Stimulated activated effector memory CD8-positive, alpha-beta T cell treated with anti-CD3 and anti-CD28 coated beads, Interleukin-12 subunit alpha, Interleukin-12 subunit beta, amount 100 ng/mL, for 72 hours (primary cell): ENCODE measurements at regions not wholly inside any gene's neighbourhood (a gene's known extent, or its start where the extent isn't known, plus 50 kb on each side); places are given as distances from the start of the nearest gene placed in this dataset.

Source experiments
- ATAC-seq: fragments of 150-1000 bp; cut with Tn5 transposase; 2 replicates; pipeline ENCODE4 v1.10.0; 2021
- DNase-seq, 2 donors: peaks; one replicate each; pipeline ENCODE4 v3.0.0; 2021 to 2022; ENCODE audit warnings: low spot score in 2 of 2
- H3K27ac Mint-ChIP-seq: one replicate; pipeline ENCODE4 v1.8.0; 2022; ENCODE audit warnings: mild to moderate bottlenecking, mixed read lengths
- H3K36me3 Mint-ChIP-seq: one replicate; pipeline ENCODE4 v1.8.0; 2022; ENCODE audit warnings: mild to moderate bottlenecking, mixed read lengths
- H3K4me1 Mint-ChIP-seq: one replicate; pipeline ENCODE4 v1.8.0; 2022; ENCODE audit warnings: mixed read lengths
- H3K4me3 Mint-ChIP-seq: one replicate; pipeline ENCODE4 v1.8.0; 2022; ENCODE audit warnings: mild to moderate bottlenecking, mixed read lengths
- H3K9me3 Mint-ChIP-seq: one replicate; pipeline ENCODE4 v1.8.0; 2022; ENCODE audit warnings: mixed read lengths

DNA sequence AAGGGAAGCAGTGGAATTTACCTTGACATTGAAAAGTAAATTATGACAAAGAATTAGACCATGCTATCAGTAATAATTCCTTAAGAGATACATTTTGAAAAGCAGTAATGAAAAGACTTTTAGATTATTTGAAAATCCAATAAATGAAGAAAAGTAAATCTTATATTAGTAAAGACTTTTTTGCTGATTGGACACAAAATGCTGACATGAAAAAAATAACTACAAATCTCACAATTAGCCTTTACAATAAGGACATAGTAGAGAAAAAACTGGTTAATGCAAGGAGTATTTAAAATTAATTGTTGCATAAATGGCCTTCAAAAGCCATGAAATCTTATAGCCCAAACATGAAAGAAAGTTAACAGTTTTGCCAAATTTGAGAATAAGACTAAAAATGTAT, 446.1 kb upstream of the FAM241A start:
- H3K27ac Mint-ChIP-seq, result no peak overlapping the region
- ATAC-seq (no peak), DNase-seq (no peak)
- no peaks in the 10 kb centered on the region for H3K36me3 Mint-ChIP-seq
- no peaks in the 10 kb centered on the region for H3K4me1 Mint-ChIP-seq
- H3K4me3 Mint-ChIP-seq, result no peak overlapping the region
- H3K9me3 Mint-ChIP-seq, result peaks cover 6% of the 10 kb centered on the region

DNA sequence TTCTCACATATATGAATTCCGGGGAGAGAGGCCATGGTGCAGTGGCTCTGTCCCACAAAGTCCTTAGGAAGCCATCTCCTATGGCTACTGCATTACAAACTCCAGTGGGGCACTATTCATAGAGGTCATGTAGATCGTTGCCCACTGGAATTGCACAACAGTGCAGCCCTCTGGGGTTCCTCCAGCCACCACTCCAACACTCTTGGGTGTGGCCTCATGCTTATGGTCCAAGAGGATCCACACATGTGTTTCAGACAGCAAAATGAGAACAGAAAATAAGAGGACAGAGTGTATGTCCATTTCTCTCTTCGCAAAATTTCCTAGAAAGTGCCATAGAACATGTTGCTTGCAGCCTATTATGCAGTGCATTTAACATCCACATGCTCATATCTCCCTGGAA, 444.2 kb upstream of the FAM241A start:
- Mint-ChIP-seq H3K9me3 (peaks cover 9% of the 10 kb centered on the region), H3K36me3 (no peaks in the 10 kb centered on the region), H3K4me1 (no peaks in the 10 kb centered on the region), H3K4me3 (no peak overlapping the region), H3K27ac (no peak overlapping the region)
- DNase-seq (no peak), ATAC-seq (no peak)

DNA sequence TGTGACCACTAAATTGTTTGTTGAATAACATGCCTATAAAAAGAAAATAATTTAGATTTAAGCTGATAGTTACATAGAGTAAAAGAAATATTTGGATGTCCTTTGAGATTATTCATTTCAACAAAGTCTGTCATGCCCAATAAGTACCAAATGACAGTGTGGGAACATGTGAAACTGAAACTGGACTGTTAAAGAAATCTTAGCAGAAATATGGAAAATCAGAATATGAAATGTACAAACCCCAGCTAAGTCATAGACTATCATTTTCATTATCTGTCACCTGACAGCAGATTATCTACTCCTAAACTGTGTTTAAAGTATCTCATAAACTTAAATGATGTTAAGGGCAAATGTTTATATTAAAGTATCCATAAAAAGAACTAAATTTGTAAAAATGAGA, 437.8 kb upstream of the FAM241A start:
- Mint-ChIP-seq H3K4me3 (no peak overlapping the region), H3K9me3 (peaks cover 4% of the 10 kb centered on the region), H3K27ac (no peak overlapping the region), H3K36me3 (no peaks in the 10 kb centered on the region), H3K4me1 (no peaks in the 10 kb centered on the region)
- DNase-seq, result no peak
- ATAC-seq, result no peak

DNA sequence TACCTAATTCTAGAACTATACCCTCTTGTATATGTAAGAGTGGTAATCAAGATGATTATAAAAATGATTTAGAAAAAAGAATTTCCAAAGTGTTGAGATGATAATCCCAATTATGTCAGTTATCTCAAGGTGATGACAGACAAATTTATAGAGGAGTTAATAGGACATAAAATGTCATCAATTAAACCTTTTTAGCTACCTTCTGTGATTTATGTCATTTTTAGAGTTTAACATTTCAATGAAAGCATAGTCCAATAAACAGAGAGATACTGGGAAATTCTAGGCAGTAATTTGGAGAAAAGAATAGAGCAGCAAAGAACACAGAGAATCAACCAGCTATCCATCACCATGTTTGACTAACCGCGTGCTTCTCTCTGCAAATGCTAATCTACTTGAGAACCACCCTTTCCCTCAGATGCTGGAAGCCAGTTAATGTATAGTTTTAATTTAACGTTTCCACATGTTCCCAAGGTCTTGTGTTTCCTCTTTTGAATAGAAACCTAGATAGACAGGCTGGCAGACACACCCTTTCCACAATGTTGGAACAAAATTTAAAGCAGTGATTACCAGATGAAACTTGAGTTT, 433.1 kb upstream of the FAM241A start:
- no peak overlapping the region for H3K4me3 Mint-ChIP-seq

DNA sequence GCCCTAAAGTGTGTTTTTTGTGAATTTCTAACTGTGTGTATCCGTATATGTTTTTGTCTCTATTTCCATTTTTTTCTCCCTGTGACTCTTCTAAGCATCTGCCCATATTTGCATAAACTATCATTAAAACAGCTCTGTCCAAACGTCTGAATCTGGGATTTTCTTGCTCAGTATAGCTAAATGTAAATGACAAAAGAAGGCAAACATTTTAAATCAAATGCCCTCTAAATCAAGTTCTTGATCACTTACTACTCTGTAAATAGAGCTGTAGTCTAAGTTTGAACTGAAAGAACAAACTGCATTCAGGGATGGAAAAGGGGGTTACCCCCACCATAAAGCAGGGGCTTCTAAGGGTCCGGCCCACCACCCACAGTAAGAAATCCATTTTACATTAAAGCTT, 432.0 kb upstream of the FAM241A start:
- no peaks in the 10 kb centered on the region for H3K9me3 Mint-ChIP-seq
- H3K27ac Mint-ChIP-seq, result no peak overlapping the region

More for the DNA sequence above, 433.1 kb upstream of the FAM241A start:
- Mint-ChIP-seq H3K4me1 (no peaks in the 10 kb centered on the region), H3K9me3 (no peaks in the 10 kb centered on the region), H3K36me3 (no peaks in the 10 kb centered on the region), H3K27ac (no peak overlapping the region)
- no peak for ATAC-seq
- no peak for DNase-seq

DNA sequence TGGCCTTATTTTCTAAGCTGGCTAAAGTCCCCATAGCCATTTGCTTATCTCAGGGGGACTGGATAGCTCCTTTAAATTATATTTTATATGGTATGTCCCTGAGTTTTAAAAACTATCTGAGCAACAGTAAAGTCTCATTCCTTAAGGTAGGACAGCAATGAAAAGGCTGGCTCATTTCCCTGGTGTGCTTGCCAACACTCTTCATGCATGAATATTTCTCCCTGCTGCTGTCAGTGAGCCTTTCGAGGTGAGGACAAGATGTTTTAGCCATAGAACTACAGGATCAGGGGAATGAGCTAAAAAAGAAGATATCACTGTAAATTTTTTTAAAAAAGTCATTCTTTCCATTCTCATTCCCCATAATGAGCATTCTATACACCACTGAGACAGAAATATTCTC, 427.3 kb upstream of the FAM241A start:
- no peak for ATAC-seq
- H3K36me3 Mint-ChIP-seq, result no peaks in the 10 kb centered on the region
- no peak overlapping the region for H3K4me3 Mint-ChIP-seq

More for the DNA sequence above, 432.0 kb upstream of the FAM241A start:
- no peaks in the 10 kb centered on the region for H3K36me3 Mint-ChIP-seq
- ATAC-seq (no peak), DNase-seq (no peak)
- no peak overlapping the region for H3K4me3 Mint-ChIP-seq
- H3K4me1 Mint-ChIP-seq, result no peaks in the 10 kb centered on the region

DNA sequence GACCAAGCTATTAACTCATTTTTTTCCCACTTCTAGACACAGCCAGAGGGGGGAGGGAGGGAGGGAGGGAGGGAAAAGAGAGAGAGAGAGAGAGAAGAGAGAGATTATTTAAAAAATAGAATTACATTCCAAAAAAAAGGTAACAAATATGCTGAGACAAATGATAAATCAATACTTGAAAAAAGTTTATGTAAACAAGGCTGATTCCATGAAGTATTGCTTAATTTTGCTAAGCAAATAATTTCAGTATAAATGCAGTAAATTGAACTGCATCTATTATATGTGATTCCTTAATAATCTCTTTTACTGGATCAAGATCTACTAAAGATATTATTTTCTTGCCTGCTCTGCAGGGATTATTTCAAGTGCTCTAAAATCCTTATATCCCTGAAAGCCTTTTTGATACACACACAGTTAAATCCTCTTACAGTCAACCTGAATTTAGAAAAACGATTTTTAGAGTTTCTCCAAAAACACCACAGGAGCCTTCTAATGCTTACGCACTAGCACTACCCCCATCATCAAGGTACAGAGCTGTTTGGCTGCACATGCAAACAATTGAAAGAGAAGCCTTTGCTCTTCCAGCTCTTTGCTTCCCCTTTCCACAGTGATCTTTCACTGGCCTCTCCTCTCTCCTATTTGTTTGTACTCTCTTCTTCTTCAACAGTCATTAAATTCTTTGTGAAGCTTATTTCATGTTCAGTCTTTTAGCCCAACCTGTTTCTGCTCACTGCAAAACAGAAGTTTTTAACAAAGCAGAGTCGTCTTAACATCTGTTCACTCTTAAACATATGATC, 426.3 kb upstream of the FAM241A start:
- DNase-seq (no peak), ATAC-seq (no peak)
- no peak overlapping the region for H3K27ac Mint-ChIP-seq
- H3K36me3 Mint-ChIP-seq, result no peaks in the 10 kb centered on the region
- no peaks in the 10 kb centered on the region for H3K4me1 Mint-ChIP-seq
- H3K9me3 Mint-ChIP-seq, result peaks cover 5% of the 10 kb centered on the region
- H3K4me3 Mint-ChIP-seq, result no peak overlapping the region

More for the DNA sequence above, 427.3 kb upstream of the FAM241A start:
- Mint-ChIP-seq H3K27ac (no peak overlapping the region), H3K9me3 (peaks cover 3% of the 10 kb centered on the region), H3K4me1 (no peaks in the 10 kb centered on the region)
- DNase-seq, result no peak

DNA sequence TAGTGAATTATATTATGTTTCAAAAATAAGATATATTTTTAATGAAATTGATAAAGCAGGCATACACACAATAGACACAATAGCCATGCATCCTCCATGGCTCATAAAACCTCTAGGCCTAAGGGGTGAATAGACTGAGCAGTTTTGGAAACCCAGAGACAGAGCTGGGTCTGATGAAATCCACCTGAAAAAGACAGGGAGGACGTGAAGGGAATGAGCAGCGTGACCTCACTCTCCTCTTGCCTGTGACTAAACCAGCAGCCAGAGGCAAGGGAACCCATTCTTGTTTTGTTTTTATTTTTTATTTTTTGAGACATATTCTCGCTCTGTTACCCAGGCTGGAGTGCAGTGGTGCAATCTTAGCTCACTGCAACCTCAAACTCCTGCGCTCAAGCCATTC, 424.4 kb upstream of the FAM241A start:
- H3K27ac Mint-ChIP-seq, result no peak overlapping the region
- H3K9me3 Mint-ChIP-seq, result peaks cover 5% of the 10 kb centered on the region
- H3K4me1 Mint-ChIP-seq, result no peaks in the 10 kb centered on the region
- no peak overlapping the region for H3K4me3 Mint-ChIP-seq
- no peak for ATAC-seq
- H3K36me3 Mint-ChIP-seq, result no peaks in the 10 kb centered on the region
- no peak for DNase-seq

DNA sequence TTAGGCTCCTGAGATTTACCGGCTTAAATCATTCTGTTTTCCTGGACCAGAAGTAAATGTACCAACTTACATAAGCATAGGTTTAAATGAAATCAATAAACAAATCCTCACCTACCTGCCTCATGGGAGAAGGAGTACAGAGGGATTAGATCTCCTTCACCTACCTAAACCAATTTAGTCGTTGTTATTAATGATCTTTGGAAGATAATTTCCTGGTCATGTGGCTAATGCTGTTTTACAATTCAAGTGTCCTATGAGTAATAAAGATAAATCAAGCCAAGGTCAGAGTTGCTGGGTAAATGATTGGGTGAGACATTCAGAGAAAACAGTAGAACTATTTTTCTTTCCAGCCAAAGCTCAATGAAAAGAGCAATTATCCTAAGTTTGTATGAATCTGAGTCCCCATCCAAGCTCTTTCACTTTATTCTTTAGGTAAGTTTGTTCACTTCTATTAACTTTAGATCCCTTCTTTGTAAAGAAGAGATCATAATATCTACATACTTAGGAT, 423.0 kb upstream of the FAM241A start:
- no peaks in the 10 kb centered on the region for H3K36me3 Mint-ChIP-seq
- H3K27ac Mint-ChIP-seq, result no peak overlapping the region
- H3K9me3 Mint-ChIP-seq, result peaks cover 5% of the 10 kb centered on the region
- ATAC-seq (no peak), DNase-seq (no peak)
- no peak overlapping the region for H3K4me3 Mint-ChIP-seq
- no peaks in the 10 kb centered on the region for H3K4me1 Mint-ChIP-seq

DNA sequence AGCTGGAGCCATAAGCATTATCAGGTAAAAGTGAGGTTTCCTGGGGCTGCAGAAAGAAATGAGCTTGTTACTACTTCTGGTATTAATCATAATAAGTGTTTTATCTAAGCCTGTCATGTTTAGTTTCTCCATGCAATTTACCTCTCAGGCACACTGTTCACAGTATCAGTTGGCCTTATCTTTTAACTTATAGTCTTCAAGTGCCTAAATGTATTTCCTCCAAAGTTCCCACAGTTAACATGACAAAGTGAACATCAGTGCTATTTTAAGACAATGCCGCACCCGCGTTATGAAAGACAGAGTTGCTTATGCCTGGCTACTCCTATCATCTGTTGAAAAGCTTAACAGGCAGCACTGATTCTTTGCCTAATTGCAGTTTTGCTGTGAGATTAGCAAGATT, 408.7 kb upstream of the FAM241A start:
- no peaks in the 10 kb centered on the region for H3K36me3 Mint-ChIP-seq
- peaks cover 14% of the 10 kb centered on the region for H3K9me3 Mint-ChIP-seq
- H3K4me1 Mint-ChIP-seq, result no peaks in the 10 kb centered on the region
- H3K4me3 Mint-ChIP-seq, result no peak overlapping the region
- H3K27ac Mint-ChIP-seq, result no peak overlapping the region
- DNase-seq, result no peak
- ATAC-seq, result no peak

DNA sequence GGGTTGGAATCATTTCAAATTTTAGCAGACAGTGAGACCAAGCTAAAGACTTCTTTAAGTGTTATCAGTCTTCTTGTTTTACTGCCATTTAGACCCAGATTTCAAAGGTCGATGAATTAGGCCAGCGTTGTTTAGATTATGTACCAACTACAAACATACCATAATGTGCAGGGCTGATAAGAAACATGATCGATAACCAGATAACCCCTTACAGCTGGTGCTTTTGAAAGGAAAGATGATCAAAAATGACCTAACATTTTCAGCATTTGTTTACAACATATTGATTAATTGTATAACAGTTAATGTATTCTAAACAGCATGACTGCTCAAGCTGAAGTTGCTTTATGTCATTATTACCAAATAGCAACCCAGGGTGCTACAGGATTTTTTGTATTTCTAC, 400.4 kb upstream of the FAM241A start:
- DNase-seq (no peak), ATAC-seq (no peak)
- Mint-ChIP-seq H3K4me3 (no peak overlapping the region), H3K4me1 (no peaks in the 10 kb centered on the region), H3K27ac (no peak overlapping the region), H3K9me3 (peaks cover 6% of the 10 kb centered on the region), H3K36me3 (no peaks in the 10 kb centered on the region)

DNA sequence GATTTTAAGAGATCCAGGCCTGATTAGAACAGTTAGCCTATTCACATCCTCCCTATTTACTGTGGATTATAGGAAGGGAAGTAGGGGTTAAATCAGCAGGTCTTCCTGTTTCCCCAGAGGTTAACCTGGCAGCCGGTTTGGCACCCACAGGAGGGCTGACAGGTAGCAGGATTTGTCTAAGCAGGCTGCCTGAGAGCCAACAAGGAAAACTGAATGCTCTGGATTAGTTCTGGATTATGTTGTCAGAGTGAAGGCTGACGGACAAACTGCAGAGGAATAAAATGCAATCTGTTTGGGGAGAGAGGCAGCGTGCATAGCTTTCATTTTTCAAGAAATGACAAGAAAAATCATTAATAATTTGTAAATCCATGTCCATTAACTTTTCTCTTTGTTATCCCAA, 397.1 kb upstream of the FAM241A start:
- H3K36me3 Mint-ChIP-seq, result no peaks in the 10 kb centered on the region
- no peak overlapping the region for H3K4me3 Mint-ChIP-seq
- H3K4me1 Mint-ChIP-seq, result no peaks in the 10 kb centered on the region
- H3K9me3 Mint-ChIP-seq, result peaks cover 4% of the 10 kb centered on the region
- DNase-seq (no peak), ATAC-seq (no peak)
- H3K27ac Mint-ChIP-seq, result no peak overlapping the region

DNA sequence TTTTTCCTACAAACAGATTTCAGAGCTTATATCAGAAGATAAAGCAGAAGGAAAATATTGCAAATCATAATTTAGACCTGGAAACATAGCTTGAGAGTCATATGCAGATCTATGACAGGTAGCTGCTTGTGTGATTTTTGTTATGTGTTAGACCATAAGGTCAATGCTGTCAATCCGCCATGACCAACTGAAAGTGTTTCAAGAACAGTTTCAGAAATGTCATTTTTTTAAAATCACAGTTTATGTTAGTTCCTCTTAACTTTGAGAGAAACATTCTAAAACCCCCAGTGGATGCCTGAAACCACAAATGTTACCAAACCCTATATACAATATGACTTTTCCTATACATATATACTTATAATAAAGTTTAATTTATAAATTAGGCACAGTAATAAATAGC, 391.3 kb upstream of the FAM241A start:
- H3K9me3 Mint-ChIP-seq, result peaks cover 13% of the 10 kb centered on the region
- DNase-seq (no peak), ATAC-seq (no peak)
- H3K36me3 Mint-ChIP-seq, result no peaks in the 10 kb centered on the region
- no peak overlapping the region for H3K4me3 Mint-ChIP-seq
- H3K27ac Mint-ChIP-seq, result no peak overlapping the region
- no peaks in the 10 kb centered on the region for H3K4me1 Mint-ChIP-seq

DNA sequence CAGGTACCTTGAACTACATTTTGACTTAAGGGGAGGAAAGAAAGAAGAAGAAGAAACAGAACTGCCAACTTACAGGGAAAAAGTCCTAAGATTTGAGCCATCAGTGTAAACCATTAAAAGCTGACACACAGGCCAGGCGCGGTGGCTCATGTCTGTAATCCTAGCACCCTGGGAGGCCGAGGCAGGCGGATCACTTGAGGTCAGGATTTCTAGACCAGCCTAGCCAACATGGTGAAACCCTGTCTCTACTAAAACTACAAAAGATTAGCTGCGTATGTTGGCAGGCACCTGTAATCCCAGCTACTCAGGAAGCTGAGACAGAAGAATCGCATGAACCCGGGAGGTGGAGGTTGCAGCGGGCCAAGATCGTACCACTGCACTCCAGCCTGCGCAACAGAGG, 389.7 kb upstream of the FAM241A start:
- H3K27ac Mint-ChIP-seq, result no peak overlapping the region
- H3K9me3 Mint-ChIP-seq, result peaks cover 13% of the 10 kb centered on the region
- DNase-seq, result no peak
- ATAC-seq, result no peak
- H3K4me3 Mint-ChIP-seq, result no peak overlapping the region
- no peaks in the 10 kb centered on the region for H3K36me3 Mint-ChIP-seq
- H3K4me1 Mint-ChIP-seq, result no peaks in the 10 kb centered on the region

DNA sequence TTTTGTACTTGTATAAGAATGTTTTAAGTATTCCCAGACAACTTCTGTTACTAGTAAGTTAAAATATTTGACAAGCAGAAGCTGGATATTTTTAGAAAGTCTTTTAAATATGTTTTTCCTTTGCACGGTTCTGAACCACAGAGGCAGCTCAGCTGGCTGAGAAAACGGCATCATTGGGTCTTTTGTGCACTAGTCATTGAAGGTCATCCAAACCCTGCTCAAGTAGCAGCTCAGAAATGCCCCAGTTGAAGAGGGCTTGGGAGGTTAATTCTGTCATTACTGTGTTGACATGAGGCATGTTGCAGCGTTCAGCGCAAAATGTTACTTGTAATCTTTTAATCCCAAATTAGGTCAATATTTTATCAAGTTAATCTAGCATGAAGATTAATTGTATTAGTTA, 383.7 kb upstream of the FAM241A start:
- DNase-seq (no peak), ATAC-seq (no peak)
- Mint-ChIP-seq H3K4me1 (no peaks in the 10 kb centered on the region), H3K9me3 (peaks cover 14% of the 10 kb centered on the region), H3K36me3 (no peaks in the 10 kb centered on the region), H3K4me3 (no peak overlapping the region), H3K27ac (no peak overlapping the region)

DNA sequence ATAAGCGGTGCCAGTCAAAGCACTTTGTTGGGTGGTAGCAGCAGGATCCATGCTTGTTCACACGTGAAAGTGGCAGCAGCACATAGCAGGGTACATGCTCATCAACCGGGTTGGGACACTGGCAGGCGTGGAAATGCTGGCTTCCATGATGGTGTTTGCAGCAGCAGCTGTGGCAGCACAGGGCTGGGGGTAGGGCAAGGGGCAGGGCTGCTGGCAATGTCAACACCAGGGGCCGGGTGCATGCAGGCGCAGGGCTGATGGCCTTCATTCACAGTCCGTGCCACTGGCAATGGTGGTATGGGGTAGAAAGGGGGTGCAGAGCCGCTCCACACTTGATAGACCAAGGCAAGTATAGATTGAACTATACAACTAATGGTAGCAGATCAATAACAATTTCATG, 374.7 kb upstream of the FAM241A start:
- Mint-ChIP-seq H3K27ac (no peak overlapping the region), H3K9me3 (peaks cover 15% of the 10 kb centered on the region)

More for the DNA sequence above, 374.7 kb upstream of the FAM241A start:
- no peaks in the 10 kb centered on the region for H3K36me3 Mint-ChIP-seq
- no peak overlapping the region for H3K4me3 Mint-ChIP-seq
- ATAC-seq (no peak), DNase-seq (no peak)
- H3K4me1 Mint-ChIP-seq, result no peaks in the 10 kb centered on the region
